GM13977 (cell line): ENCODE measurements at regions not wholly inside any gene's neighbourhood (a gene's known extent, or its start where the extent isn't known, plus 50 kb on each side); places are given as distances from the start of the nearest gene placed in this dataset.

Experiments
- DNase-seq: peaks from one replicate; pipeline ENCODE4 v3.0.0; 2012; ENCODE audit warnings: low spot score
- in situ Hi-C: fragments of 300-500 bp; cut with MboI; formaldehyde crosslinking; loops from one replicate; pipeline ENCODE4 v1.12.0; 2022; ENCODE audit warnings: low sequenced_read_pairs, low pct_unique_long_range_greater_than_20kb, mixed read lengths, inconsistent platforms; ENCODE audit not compliant: unreplicated experiment
- TF ChIP-seq, protein P1 (sequence below): IDR thresholded peaks from 2 replicates; pipeline ENCODE4 v1.5.1; 2012; ENCODE audit warnings: mild to moderate bottlenecking, control low read depth; ENCODE audit not compliant: insufficient read depth; ENCODE audit errors: extremely low read depth, missing control alignments

- TF ChIP-seq, protein P1, sequence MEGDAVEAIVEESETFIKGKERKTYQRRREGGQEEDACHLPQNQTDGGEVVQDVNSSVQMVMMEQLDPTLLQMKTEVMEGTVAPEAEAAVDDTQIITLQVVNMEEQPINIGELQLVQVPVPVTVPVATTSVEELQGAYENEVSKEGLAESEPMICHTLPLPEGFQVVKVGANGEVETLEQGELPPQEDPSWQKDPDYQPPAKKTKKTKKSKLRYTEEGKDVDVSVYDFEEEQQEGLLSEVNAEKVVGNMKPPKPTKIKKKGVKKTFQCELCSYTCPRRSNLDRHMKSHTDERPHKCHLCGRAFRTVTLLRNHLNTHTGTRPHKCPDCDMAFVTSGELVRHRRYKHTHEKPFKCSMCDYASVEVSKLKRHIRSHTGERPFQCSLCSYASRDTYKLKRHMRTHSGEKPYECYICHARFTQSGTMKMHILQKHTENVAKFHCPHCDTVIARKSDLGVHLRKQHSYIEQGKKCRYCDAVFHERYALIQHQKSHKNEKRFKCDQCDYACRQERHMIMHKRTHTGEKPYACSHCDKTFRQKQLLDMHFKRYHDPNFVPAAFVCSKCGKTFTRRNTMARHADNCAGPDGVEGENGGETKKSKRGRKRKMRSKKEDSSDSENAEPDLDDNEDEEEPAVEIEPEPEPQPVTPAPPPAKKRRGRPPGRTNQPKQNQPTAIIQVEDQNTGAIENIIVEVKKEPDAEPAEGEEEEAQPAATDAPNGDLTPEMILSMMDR = no peak
- no peak for DNase-seq
- in situ Hi-C loops = no loop called here
Observed at GRCh38 chr20:22389836-22390542, 194.4 kb downstream of the FOXA2 start.

DNA sequence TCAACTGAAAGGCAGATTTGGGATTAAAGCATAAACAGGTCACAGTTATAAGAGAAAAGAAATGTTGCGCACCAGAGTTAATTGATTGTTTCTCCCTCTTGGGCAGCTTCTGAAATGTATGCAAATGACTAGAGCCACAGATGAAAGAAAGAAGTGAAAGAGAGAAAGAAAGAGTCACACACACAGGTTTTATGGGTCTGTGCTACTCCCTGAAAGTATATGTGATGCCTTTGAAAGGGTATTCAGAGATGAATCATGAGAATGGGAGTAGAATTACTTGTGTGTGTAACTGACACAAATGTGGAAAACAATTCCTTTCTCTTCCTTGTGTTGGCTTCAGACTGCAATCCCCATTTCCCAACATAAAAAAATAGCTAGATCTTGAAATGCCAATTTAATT, 196.9 kb downstream of the FOXA2 start:
- TF ChIP-seq, protein P1 = no peak
- no peak for DNase-seq
- in situ Hi-C loops = no loop called here

DNA sequence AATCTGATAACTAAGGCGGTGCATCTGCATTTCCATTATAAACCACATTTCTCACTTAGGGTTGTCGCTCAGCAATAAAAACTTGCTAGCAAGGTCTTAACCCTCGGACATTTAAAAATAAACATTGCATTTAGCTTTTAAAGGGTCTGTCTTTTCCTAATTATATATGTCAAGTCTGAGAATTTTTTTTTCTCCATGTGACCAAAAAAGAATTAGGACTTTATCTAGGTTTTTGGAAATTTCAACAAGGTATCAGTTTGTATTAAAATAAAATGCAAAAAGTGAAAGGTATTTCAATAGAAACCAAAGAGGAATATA, 198.1 kb downstream of the FOXA2 start:
- in situ Hi-C loops = no loop called here
- no peak for DNase-seq
- TF ChIP-seq, protein P1 = no peak

DNA sequence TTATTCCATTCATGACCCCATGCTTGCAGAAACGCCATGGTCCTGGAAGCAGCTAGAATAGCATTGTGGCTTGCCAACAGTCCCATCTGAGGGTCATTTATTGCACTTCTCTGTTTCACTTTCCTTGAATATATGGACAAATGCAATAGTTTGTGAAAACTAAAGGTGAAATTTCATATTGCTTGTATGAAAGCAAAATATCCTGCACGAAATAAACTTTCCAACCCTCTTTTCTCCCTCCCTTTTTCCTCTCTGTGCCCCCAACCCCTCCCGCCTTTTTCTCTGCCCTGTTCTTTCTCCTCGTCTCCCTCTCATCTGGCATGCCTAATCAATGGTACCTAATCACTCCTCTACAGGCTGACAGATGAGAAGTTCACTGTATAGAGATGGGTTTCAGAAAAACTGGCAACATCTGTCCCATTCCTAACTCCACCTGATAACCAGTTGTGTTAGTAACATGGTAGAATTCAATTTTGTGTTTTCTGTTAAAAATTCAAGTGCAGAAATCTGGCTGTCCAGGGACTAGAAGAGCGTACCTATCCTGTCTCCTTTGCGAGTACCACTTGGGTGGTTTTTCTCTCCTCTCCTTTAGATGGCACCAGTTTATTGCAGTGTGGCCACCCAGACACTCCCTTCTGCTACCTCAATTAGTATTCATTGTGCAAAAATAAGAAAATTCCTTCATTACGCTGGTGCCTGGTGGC, 198.6 kb downstream of the FOXA2 start:
- TF ChIP-seq, protein P1 = no peak
- DNase-seq = no peak
- in situ Hi-C loops = no loop called here

DNA sequence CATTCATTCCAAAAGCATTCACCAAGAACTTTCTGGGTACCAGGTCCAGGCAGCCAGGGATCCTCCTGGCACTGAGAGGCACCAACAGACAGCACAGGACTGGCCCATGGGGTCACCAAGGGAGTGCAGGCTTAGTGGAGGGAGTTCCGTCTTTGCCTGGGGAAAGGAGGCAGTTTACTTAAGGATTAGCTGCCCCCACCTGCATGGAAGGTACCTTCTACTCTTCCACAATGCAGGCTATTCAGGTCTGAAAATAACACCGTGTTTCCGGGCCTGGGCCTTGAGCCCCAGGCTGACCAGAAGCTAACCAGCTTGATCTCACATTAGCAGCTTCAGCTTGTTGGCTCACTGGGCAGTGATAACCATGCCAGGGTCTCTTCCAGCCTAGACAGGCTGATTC, 199.4 kb downstream of the FOXA2 start:
- in situ Hi-C loops = no loop called here

DNA sequence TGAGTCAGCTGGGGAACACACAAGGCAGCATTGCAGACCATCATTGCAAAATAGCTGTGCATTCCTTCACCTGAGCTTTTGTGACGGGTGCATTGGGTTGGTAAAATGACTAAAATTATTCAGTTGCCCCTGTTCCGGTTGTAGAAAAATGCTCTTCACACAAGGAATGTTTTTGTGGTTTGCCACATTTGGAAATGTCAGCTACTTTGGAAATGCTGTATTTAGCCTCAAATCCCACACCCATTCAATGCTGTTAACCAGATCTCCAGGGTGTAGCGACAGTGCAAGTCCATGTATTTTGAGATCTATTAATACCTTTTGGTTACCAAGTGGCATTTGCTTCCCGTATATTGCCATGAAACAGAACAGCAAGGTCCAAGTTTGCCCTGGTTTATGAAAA, 201.2 kb downstream of the FOXA2 start:
- TF ChIP-seq, protein P1 = no peak
- no peak for DNase-seq
- in situ Hi-C loops = no loop called here

More for the DNA sequence above, 199.4 kb downstream of the FOXA2 start:
- TF ChIP-seq, protein P1 = no peak
- no peak for DNase-seq

DNA sequence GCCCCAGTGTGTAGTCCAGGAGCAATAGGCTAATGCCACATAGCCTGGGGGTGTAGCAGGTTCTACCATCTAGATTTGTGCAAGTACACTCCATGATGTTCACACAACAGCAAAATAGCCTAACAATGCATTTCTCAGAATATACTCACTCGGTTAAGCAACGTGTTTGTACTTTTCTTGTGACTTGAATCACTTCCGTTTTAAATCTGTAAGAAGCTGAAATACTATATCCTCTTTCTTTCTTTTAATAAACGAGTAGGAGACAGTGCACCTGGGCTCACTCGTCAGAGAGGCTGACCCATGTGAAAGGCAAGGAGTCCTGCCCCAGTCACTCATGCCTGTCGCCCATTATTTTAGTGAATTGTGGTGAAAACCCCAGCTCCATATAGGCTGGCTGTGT, 201.6 kb downstream of the FOXA2 start:
- in situ Hi-C loops = no loop called here
- DNase-seq = no peak
- TF ChIP-seq, protein P1 = no peak
